ENCODE measurements at regions not wholly inside any gene's neighbourhood (a gene's known extent, or its start where the extent isn't known, plus 50 kb on each side); places are given as distances from the start of the nearest gene placed in this dataset.

DNA sequence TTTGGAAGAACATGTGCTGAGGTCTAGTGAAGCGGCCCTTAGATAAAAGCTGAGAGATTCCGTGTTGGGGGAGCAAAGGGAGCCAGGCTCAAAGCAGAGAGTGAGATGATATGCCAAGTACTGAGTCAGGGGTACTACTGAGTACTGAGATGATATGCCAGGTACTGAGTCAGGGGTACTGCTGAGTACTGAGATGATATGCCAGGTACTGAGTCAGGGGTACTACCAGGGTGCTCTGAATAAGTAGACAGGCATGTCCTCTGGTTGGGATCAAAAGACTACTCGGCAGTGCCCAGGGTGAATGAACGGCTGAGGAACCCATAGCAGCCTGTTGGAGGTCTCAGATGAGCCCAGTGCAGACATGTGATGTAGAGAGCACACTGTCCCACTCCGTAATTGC lies 239.0 kb downstream of the SOX9 start:
- TF ChIP-seq, protein P1, sequence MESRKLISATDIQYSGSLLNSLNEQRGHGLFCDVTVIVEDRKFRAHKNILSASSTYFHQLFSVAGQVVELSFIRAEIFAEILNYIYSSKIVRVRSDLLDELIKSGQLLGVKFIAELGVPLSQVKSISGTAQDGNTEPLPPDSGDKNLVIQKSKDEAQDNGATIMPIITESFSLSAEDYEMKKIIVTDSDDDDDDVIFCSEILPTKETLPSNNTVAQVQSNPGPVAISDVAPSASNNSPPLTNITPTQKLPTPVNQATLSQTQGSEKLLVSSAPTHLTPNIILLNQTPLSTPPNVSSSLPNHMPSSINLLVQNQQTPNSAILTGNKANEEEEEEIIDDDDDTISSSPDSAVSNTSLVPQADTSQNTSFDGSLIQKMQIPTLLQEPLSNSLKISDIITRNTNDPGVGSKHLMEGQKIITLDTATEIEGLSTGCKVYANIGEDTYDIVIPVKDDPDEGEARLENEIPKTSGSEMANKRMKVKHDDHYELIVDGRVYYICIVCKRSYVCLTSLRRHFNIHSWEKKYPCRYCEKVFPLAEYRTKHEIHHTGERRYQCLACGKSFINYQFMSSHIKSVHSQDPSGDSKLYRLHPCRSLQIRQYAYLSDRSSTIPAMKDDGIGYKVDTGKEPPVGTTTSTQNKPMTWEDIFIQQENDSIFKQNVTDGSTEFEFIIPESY (IDR thresholded peaks at IDR 0.05): no peak
- TF ChIP-seq SP1 (IDR thresholded peaks at IDR 0.05) (no peak), EGR1 (IDR thresholded peaks at IDR 0.05; ENCODE audit: low read depth in 2 of 2) (no peak)
- TF ChIP-seq, protein P2, sequence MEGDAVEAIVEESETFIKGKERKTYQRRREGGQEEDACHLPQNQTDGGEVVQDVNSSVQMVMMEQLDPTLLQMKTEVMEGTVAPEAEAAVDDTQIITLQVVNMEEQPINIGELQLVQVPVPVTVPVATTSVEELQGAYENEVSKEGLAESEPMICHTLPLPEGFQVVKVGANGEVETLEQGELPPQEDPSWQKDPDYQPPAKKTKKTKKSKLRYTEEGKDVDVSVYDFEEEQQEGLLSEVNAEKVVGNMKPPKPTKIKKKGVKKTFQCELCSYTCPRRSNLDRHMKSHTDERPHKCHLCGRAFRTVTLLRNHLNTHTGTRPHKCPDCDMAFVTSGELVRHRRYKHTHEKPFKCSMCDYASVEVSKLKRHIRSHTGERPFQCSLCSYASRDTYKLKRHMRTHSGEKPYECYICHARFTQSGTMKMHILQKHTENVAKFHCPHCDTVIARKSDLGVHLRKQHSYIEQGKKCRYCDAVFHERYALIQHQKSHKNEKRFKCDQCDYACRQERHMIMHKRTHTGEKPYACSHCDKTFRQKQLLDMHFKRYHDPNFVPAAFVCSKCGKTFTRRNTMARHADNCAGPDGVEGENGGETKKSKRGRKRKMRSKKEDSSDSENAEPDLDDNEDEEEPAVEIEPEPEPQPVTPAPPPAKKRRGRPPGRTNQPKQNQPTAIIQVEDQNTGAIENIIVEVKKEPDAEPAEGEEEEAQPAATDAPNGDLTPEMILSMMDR (IDR thresholded peaks at IDR 0.05; ENCODE audit: low read depth, low read length, missing input control): no peak
- peaks cover 0 to 4% (median under 1%) of the 10 kb centered on the region in 4 donors for H3K9me3 ChIP-seq (ENCODE audit: control insufficient read depth in 4 of 4, low read length in 3 of 4)
- H3K4me1 ChIP-seq (ENCODE audit: control insufficient read depth in 4 of 4, insufficient read depth in 4 of 4, low read length in 3 of 4): no peaks in the 10 kb centered on the region
- no peaks in the 10 kb centered on the region for H3K36me3 ChIP-seq (ENCODE audit: control insufficient read depth in 4 of 4, insufficient read depth in 3 of 4, low read depth in 1 of 4, low read length in 3 of 4)
- H3K4me3 ChIP-seq (ENCODE audit: low read depth in 1 of 3, low read length in 3 of 3): no peak overlapping the region
- no peak overlapping the region for H3K27ac ChIP-seq (ENCODE audit: low read depth in 1 of 2, low read length in 2 of 2)
- peaks cover 0 to 7% (median 0%) of the 10 kb centered on the region in 4 donors for H3K27me3 ChIP-seq (ENCODE audit: control insufficient read depth in 4 of 4, insufficient read depth in 4 of 4, low read length in 3 of 4)
- DNase-seq (ENCODE audit: low spot score): no peak
- H3K9ac ChIP-seq (ENCODE audit: low read depth in 1 of 2, low read length in 2 of 2): no peak overlapping the region
- WGBS: 79% methylated on average over 5 of the region's 5 CpGs

DNA sequence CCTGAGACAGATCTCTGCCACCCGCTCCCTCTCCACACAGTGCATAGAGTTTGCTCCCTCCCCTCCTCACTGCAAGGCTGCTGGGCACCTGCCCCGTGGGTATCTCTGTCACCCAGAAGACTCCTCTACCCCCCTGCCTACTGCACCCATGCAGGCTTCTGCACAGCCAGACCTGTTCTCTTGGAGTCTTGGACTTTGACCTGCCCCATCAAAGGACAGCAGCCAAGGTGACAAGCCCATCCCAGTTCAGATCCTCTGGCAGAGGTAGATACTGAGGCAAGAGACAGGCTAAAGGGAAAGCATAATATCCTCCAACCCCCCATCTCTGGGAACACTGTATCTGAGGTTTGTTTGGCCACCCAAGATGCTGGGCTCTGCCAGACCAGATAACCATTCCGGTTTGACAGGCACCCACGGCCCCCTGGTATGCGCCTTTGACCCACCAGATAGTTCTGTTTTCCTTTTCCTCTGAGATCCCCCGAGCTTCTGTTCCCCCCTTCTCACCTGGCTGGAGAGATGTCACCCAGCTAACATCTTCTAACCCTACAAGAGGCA lies 239.6 kb downstream of the SOX9 start:
- no peak for TF ChIP-seq NR2F2 (IDR thresholded peaks at IDR 0.05)
- TF ChIP-seq GABPA (IDR thresholded peaks at IDR 0.05 in 1 of 2, conservative IDR thresholded peaks at IDR 0.05 in 1 of 2): no peak
- no peak for TF ChIP-seq FOXA2 (IDR thresholded peaks at IDR 0.05)
- TF ChIP-seq HNF4A (conservative IDR thresholded peaks at IDR 0.05): peak in 1 of 2 donors; percentile 11
- peaks cover 0 to 3% (median under 1%) of the 10 kb centered on the region in 4 donors for H3K9me3 ChIP-seq (ENCODE audit: control insufficient read depth in 4 of 4, low read length in 3 of 4)
- H3K4me3 ChIP-seq (ENCODE audit: low read depth in 1 of 3, low read length in 3 of 3): no peak overlapping the region
- 47% methylated on average over 6 of the region's 6 CpGs for WGBS
- H3K27ac ChIP-seq (ENCODE audit: low read depth in 1 of 2, low read length in 2 of 2): no peak overlapping the region
- no peaks in the 10 kb centered on the region for H3K4me1 ChIP-seq (ENCODE audit: control insufficient read depth in 4 of 4, insufficient read depth in 4 of 4, low read length in 3 of 4)
- no peak overlapping the region for H3K9ac ChIP-seq (ENCODE audit: low read depth in 1 of 2, low read length in 2 of 2)
- peaks cover 0 to 7% (median 0%) of the 10 kb centered on the region in 4 donors for H3K27me3 ChIP-seq (ENCODE audit: control insufficient read depth in 4 of 4, insufficient read depth in 4 of 4, low read length in 3 of 4)
- DNase-seq (ENCODE audit: low spot score): no peak
- no peaks in the 10 kb centered on the region for H3K36me3 ChIP-seq (ENCODE audit: control insufficient read depth in 4 of 4, insufficient read depth in 3 of 4, low read depth in 1 of 4, low read length in 3 of 4)

DNA sequence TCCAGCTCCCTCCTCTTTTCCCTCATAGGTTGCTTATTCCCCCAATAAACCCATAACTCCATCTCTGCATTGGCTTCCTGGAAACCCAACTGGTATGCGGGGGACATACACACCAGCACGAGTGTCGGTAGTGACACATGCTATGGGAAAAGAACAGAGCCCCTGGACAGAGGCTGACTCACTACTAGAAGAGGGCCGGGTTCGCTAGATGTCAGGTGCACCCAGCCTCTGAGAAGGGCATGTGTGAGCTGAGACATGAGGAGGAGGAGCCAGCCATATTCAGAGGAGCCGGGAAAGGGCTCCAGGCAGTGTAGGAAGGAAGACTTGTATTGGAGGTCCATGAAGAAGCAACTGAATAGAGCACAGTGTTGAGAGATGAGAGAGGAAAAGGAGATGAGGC lies 241.1 kb downstream of the SOX9 start:
- Histone ChIP-seq H3K27ac (ENCODE audit: low read depth in 1 of 2, low read length in 2 of 2) (no peak overlapping the region), H3K4me1 (ENCODE audit: control insufficient read depth in 4 of 4, insufficient read depth in 4 of 4, low read length in 3 of 4) (no peaks in the 10 kb centered on the region), H3K9me3 (ENCODE audit: control insufficient read depth in 4 of 4, low read length in 3 of 4) (no peaks in the 10 kb centered on the region), H3K36me3 (ENCODE audit: control insufficient read depth in 4 of 4, insufficient read depth in 3 of 4, low read depth in 1 of 4, low read length in 3 of 4) (no peaks in the 10 kb centered on the region), H3K9ac (ENCODE audit: low read depth in 1 of 2, low read length in 2 of 2) (no peak overlapping the region), H3K27me3 (ENCODE audit: control insufficient read depth in 4 of 4, insufficient read depth in 4 of 4, low read length in 3 of 4) (no peaks in the 10 kb centered on the region), H3K4me3 (ENCODE audit: low read depth in 1 of 3, low read length in 3 of 3) (no peak overlapping the region)
- TF ChIP-seq, protein P3, sequence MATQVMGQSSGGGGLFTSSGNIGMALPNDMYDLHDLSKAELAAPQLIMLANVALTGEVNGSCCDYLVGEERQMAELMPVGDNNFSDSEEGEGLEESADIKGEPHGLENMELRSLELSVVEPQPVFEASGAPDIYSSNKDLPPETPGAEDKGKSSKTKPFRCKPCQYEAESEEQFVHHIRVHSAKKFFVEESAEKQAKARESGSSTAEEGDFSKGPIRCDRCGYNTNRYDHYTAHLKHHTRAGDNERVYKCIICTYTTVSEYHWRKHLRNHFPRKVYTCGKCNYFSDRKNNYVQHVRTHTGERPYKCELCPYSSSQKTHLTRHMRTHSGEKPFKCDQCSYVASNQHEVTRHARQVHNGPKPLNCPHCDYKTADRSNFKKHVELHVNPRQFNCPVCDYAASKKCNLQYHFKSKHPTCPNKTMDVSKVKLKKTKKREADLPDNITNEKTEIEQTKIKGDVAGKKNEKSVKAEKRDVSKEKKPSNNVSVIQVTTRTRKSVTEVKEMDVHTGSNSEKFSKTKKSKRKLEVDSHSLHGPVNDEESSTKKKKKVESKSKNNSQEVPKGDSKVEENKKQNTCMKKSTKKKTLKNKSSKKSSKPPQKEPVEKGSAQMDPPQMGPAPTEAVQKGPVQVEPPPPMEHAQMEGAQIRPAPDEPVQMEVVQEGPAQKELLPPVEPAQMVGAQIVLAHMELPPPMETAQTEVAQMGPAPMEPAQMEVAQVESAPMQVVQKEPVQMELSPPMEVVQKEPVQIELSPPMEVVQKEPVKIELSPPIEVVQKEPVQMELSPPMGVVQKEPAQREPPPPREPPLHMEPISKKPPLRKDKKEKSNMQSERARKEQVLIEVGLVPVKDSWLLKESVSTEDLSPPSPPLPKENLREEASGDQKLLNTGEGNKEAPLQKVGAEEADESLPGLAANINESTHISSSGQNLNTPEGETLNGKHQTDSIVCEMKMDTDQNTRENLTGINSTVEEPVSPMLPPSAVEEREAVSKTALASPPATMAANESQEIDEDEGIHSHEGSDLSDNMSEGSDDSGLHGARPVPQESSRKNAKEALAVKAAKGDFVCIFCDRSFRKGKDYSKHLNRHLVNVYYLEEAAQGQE (IDR thresholded peaks at IDR 0.05): no peak
- TF ChIP-seq, protein P4, sequence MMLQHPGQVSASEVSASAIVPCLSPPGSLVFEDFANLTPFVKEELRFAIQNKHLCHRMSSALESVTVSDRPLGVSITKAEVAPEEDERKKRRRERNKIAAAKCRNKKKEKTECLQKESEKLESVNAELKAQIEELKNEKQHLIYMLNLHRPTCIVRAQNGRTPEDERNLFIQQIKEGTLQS (IDR thresholded peaks at IDR 0.05): no peak
- TF ChIP-seq RXRA (IDR thresholded peaks at IDR 0.05) (no peak), JUND (IDR thresholded peaks at IDR 0.05) (no peak), HNF4G (IDR thresholded peaks at IDR 0.05) (no peak), FOXA1 (IDR thresholded peaks at IDR 0.05) (no peak)
- WGBS: 87% methylated on average over 6 of the region's 6 CpGs
- no peak for DNase-seq (ENCODE audit: low spot score)

Measured in liver (tissue), 8 donors.